CD4-positive, alpha-beta T cell (primary cell): ENCODE measurements at regions not wholly inside any gene's neighbourhood (a gene's known extent, or its start where the extent isn't known, plus 50 kb on each side); places are given as distances from the start of the nearest gene placed in this dataset.

ENCODE experiments used
- ATAC-seq: fragments of 200-7000 bp; cut with Tn5 transposase; one replicate; pipeline ENCODE4 v1.10.0; 2022; ENCODE audit warnings: mild to moderate bottlenecking; ENCODE audit not compliant: poor library complexity
- CTCF ChIA-PET: fragments of 350-600 bp; sonication (Branson Sonifier 250); formaldehyde crosslinking; loops from one replicate; lab custom pipeline; 2021; ENCODE audit warnings: antibody characterized with exemption, inconsistent platforms; lab: Charles Lee
- POLR2A ChIA-PET: fragments of 350-600 bp; sonication (Branson Sonifier 250); formaldehyde crosslinking; loops from one replicate; lab custom pipeline; 2021; ENCODE audit warnings: antibody characterized with exemption, inconsistent platforms; lab: Charles Lee
- DNase-seq, 14 experiments: peaks; one replicate each; pipeline ENCODE4 v3.0.0-alpha.2; 2013 to 2020; ENCODE audit warnings: mixed read lengths in 2 of 14
- H3K27ac ChIP-seq, 2 donors: one replicate each; pipeline versions ENCODE4 v1.5.1 to v1.7.0; 2013; ENCODE audit warnings: low read length in 2 of 2, low read depth in 1 of 2, mild to moderate bottlenecking in 1 of 2
- H3K27me3 ChIP-seq, 2 experiments: 1 replicate in 1 of 2; 2 replicates in 1 of 2; pipeline versions ENCODE4 v1.6.1 to v1.7.0; 2013; ENCODE audit warnings: low read length in 2 of 2, control low read depth in 1 of 2, mild to moderate bottlenecking in 1 of 2, moderate library complexity in 1 of 2; ENCODE audit not compliant: insufficient read depth in 2 of 2, control insufficient read depth in 1 of 2
- H3K36me3 ChIP-seq: one replicate; pipeline ENCODE4 v1.6.1; 2013; ENCODE audit warnings: low read length, control low read depth; ENCODE audit not compliant: insufficient read depth
- H3K4me1 ChIP-seq: one replicate; pipeline ENCODE4 v1.6.1; 2013; ENCODE audit warnings: low read length, control low read depth; ENCODE audit not compliant: insufficient read depth
- H3K4me3 ChIP-seq: one replicate; pipeline ENCODE4 v1.5.1; 2013; ENCODE audit warnings: mild to moderate bottlenecking, low read length, moderate library complexity
- H3K9me3 ChIP-seq, 2 experiments: 1 replicate in 1 of 2; 2 replicates in 1 of 2; pipeline versions ENCODE4 v1.6.1 to v1.7.0; 2013; ENCODE audit warnings: low read length in 2 of 2, mild to moderate bottlenecking in 2 of 2, control low read depth in 1 of 2, moderate library complexity in 1 of 2; ENCODE audit not compliant: control insufficient read depth in 1 of 2, insufficient read depth in 1 of 2
- H3K27ac Mint-ChIP-seq: one replicate; pipeline ENCODE4 v1.8.0; 2020; ENCODE audit warnings: mixed read lengths
- H3K27me3 Mint-ChIP-seq: one replicate; pipeline ENCODE4 v1.8.0; 2021; ENCODE audit warnings: mixed read lengths
- H3K36me3 Mint-ChIP-seq: one replicate; pipeline ENCODE4 v1.8.0; 2021; ENCODE audit warnings: low read depth, mixed read lengths
- H3K4me1 Mint-ChIP-seq: one replicate; pipeline ENCODE4 v1.8.0; 2021; ENCODE audit warnings: low read depth, mixed read lengths
- H3K4me3 Mint-ChIP-seq: one replicate; pipeline ENCODE4 v1.8.0; 2020; ENCODE audit warnings: mild to moderate bottlenecking, mixed read lengths
- H3K9me3 Mint-ChIP-seq: one replicate; pipeline ENCODE4 v1.8.0; 2020; ENCODE audit warnings: mixed read lengths
- CTCF ChIP-seq: fragments of 200-600 bp; IDR thresholded peaks from one replicate; pipeline ENCODE4 v1.8.0; 2022; ENCODE audit warnings: antibody characterized with exemption, mild to moderate bottlenecking
- intact Hi-C, 2 experiments: fragments of 100-400 bp; cut with DNase I in 1 of 2; cut with micrococcal nuclease in 1 of 2; formaldehyde crosslinking; loops; one replicate each; pipeline versions ENCODE4 v1.15.1 to v1.9.0; 2023 to 2025; cut with DNase I, micrococcal nuclease

DNA sequence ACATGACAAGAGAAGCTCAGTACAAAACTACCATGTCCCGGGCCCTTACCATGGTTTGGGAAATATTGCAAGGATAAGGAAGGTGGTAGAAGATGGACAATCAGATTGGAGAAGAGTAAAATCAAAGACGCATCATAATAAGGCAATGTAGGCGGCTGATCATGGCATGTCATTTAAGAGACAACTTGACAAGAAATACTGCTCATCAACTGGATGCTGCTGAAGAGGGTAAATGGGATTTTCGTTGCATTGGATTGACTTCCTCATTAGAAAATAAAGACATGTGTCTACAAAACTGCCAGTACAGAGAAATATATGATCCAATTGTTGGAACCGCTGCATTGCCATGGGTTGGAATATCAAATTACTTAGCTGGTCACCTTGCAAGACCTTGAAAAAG is 238.3 kb upstream of the NCKAP5 start:
- POLR2A ChIA-PET, result no interaction called here

DNA sequence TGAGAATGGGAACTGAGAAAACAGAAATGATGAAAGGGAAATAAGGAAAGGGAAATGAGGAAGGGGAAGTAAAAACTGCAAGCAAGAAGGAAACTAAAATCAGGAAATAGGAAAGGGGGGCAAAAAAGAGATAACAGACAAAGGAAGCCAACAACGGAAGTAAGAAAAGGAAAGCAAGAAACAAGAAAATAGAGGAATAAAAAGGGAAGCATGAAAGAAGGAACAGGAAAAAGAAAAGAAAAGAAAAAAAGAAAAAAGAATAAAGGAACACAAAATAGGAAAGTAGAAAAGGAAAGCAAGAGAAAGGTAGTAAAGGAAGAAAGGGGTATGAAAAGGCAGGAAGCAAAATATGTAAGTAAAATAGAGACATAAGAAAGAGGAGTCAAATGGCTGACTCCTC is 241.2 kb upstream of the NCKAP5 start:
- Mint-ChIP-seq H3K36me3 (no peaks in the 10 kb centered on the region), H3K4me1 (no peaks in the 10 kb centered on the region), H3K9me3 (peaks cover 2% of the 10 kb centered on the region), H3K4me3 (no peak overlapping the region), H3K27ac (no peak overlapping the region), H3K27me3 (peaks cover 21% of the 10 kb centered on the region)
- ATAC-seq (no peak), DNase-seq (no peak)
- no peak for TF ChIP-seq CTCF
- Histone ChIP-seq H3K9me3 (peaks cover 0 to 4% of the 10 kb centered on the region in 2 experiments), H3K27me3 (peaks cover 6 to 20% of the 10 kb centered on the region in 2 experiments), H3K27ac (no peak overlapping the region), H3K36me3 (no peaks in the 10 kb centered on the region), H3K4me3 (no peak overlapping the region), H3K4me1 (no peaks in the 10 kb centered on the region)
- ChIA-PET POLR2A (no interaction called here), CTCF (no interaction called here)
- intact Hi-C loops, result no loop called here

More for the DNA sequence above, 238.3 kb upstream of the NCKAP5 start:
- peaks cover 6 to 20% of the 10 kb centered on the region in 2 experiments for H3K27me3 ChIP-seq
- Mint-ChIP-seq H3K9me3 (peaks cover 2% of the 10 kb centered on the region), H3K27ac (no peak overlapping the region), H3K4me1 (no peaks in the 10 kb centered on the region), H3K36me3 (no peaks in the 10 kb centered on the region), H3K27me3 (peaks cover 40% of the 10 kb centered on the region), H3K4me3 (no peak overlapping the region)
- no peak for ATAC-seq
- intact Hi-C loops, result no loop called here
- no peaks in the 10 kb centered on the region for H3K4me1 ChIP-seq
- peaks cover 0 to 4% of the 10 kb centered on the region in 2 experiments for H3K9me3 ChIP-seq
- no peak overlapping the region for H3K27ac ChIP-seq
- H3K36me3 ChIP-seq, result no peaks in the 10 kb centered on the region
- TF ChIP-seq CTCF, result no peak
- no peak for DNase-seq
- no peak overlapping the region for H3K4me3 ChIP-seq
- CTCF ChIA-PET, result no interaction called here

- H3K4me1 Mint-ChIP-seq, result no peaks in the 10 kb centered on the region
- Histone ChIP-seq H3K36me3 (no peaks in the 10 kb centered on the region), H3K9me3 (peaks cover 0 to 4% of the 10 kb centered on the region in 2 experiments), H3K4me3 (no peak overlapping the region), H3K27me3 (peaks cover 6 to 20% of the 10 kb centered on the region in 2 experiments), H3K27ac (no peak overlapping the region), H3K4me1 (no peaks in the 10 kb centered on the region)
- ChIA-PET CTCF (no interaction called here), POLR2A (no interaction called here)
- H3K9me3 Mint-ChIP-seq, result peaks cover 2% of the 10 kb centered on the region
- H3K27me3 Mint-ChIP-seq, result peaks cover 13% of the 10 kb centered on the region
- no peak overlapping the region for H3K4me3 Mint-ChIP-seq
- DNase-seq, result no peak
- no peak overlapping the region for H3K27ac Mint-ChIP-seq
- TF ChIP-seq CTCF, result no peak
- no peak for ATAC-seq
- H3K36me3 Mint-ChIP-seq, result no peaks in the 10 kb centered on the region
- intact Hi-C loops, result no loop called here
Measured at GRCh38 chr2:133810559-133810958, 242.3 kb upstream of the NCKAP5 start.
